Naive thymus-derived CD4-positive, alpha-beta T cell (primary cell): ENCODE measurements at regions not wholly inside any gene's neighbourhood (a gene's known extent, or its start where the extent isn't known, plus 50 kb on each side); places are given as distances from the start of the nearest gene placed in this dataset.

Experiments
- ATAC-seq: fragments of 150-1000 bp; cut with Tn5 transposase; 2 replicates; pipeline ENCODE4 v1.10.0; 2021; ENCODE audit warnings: mild to moderate bottlenecking, moderate library complexity
- CTCF ChIA-PET: fragments of 350-600 bp; sonication (Branson Sonifier 250); formaldehyde crosslinking; loops from one replicate; lab custom pipeline; 2021; ENCODE audit warnings: antibody characterized with exemption; lab: Charles Lee
- POLR2A ChIA-PET: fragments of 350-600 bp; sonication (Branson Sonifier 250); formaldehyde crosslinking; loops from one replicate; lab custom pipeline; 2021; ENCODE audit warnings: antibody characterized with exemption, inconsistent platforms; lab: Charles Lee
- DNase-seq, 9 donors: peaks; one replicate each; pipeline versions ENCODE4 v3.0.0 to v3.0.0-alpha.2; 2020 to 2022; ENCODE audit warnings: mixed read lengths in 1 of 9
- H3K27ac ChIP-seq: one replicate; pipeline ENCODE4 v1.7.0; 2013; ENCODE audit warnings: mild to moderate bottlenecking, low read depth, low read length, moderate library complexity
- H3K27me3 ChIP-seq, 2 donors: one replicate each; pipeline ENCODE4 v1.7.0; 2013; ENCODE audit warnings: low read length in 2 of 2, mild to moderate bottlenecking in 2 of 2, moderate library complexity in 2 of 2; ENCODE audit not compliant: control insufficient read depth in 2 of 2, insufficient read depth in 2 of 2
- H3K36me3 ChIP-seq, 3 experiments: 1 replicate in 2 of 3; 2 replicates in 1 of 3; pipeline ENCODE4 v1.7.0; 2013; ENCODE audit warnings: low read length in 3 of 3, mild to moderate bottlenecking in 3 of 3, moderate library complexity in 1 of 3; ENCODE audit not compliant: insufficient read depth in 3 of 3, control insufficient read depth in 2 of 3
- H3K4me1 ChIP-seq, 2 donors: one replicate each; pipeline ENCODE4 v1.7.0; 2013; ENCODE audit warnings: low read length in 2 of 2, mild to moderate bottlenecking in 2 of 2, moderate library complexity in 1 of 2; ENCODE audit not compliant: control insufficient read depth in 2 of 2, insufficient read depth in 2 of 2
- H3K4me3 ChIP-seq: 2 replicates; pipeline ENCODE4 v1.7.0; 2013; ENCODE audit warnings: mild to moderate bottlenecking, low read length
- H3K9me3 ChIP-seq, 3 experiments: 1 replicate in 2 of 3; 2 replicates in 1 of 3; pipeline ENCODE4 v1.7.0; 2013; ENCODE audit warnings: low read length in 3 of 3; ENCODE audit not compliant: control insufficient read depth in 2 of 3
- H3K27ac Mint-ChIP-seq, 9 donors: one replicate each; pipeline ENCODE4 v1.8.0; 2020 to 2022; ENCODE audit warnings: mixed read lengths in 9 of 9, mild to moderate bottlenecking in 8 of 9, moderate library complexity in 5 of 9, inconsistent platforms in 2 of 9
- H3K27me3 Mint-ChIP-seq, 5 donors: one replicate each; pipeline ENCODE4 v1.8.0; 2021 to 2022; ENCODE audit warnings: mixed read lengths in 5 of 5, mild to moderate bottlenecking in 1 of 5
- H3K36me3 Mint-ChIP-seq, 5 donors: one replicate each; pipeline ENCODE4 v1.8.0; 2020 to 2022; ENCODE audit warnings: mixed read lengths in 5 of 5, mild to moderate bottlenecking in 3 of 5, inconsistent platforms in 1 of 5
- H3K4me1 Mint-ChIP-seq, 7 donors: one replicate each; pipeline ENCODE4 v1.8.0; 2020 to 2022; ENCODE audit warnings: mixed read lengths in 7 of 7, mild to moderate bottlenecking in 3 of 7, inconsistent platforms in 1 of 7
- H3K4me3 Mint-ChIP-seq, 10 donors: one replicate each; pipeline ENCODE4 v1.8.0; 2020 to 2022; ENCODE audit warnings: mild to moderate bottlenecking in 10 of 10, mixed read lengths in 10 of 10, moderate library complexity in 6 of 10, inconsistent platforms in 2 of 10
- H3K9me3 Mint-ChIP-seq, 11 donors: one replicate each; pipeline ENCODE4 v1.8.0; 2020 to 2022; ENCODE audit warnings: mixed read lengths in 11 of 11, mild to moderate bottlenecking in 4 of 11, inconsistent platforms in 1 of 11, moderate library complexity in 1 of 11
- intact Hi-C, 2 donors: fragments of 100-400 bp; cut with micrococcal nuclease; formaldehyde crosslinking; loops; one replicate each; pipeline ENCODE4 v1.15.1; 2023

DNA sequence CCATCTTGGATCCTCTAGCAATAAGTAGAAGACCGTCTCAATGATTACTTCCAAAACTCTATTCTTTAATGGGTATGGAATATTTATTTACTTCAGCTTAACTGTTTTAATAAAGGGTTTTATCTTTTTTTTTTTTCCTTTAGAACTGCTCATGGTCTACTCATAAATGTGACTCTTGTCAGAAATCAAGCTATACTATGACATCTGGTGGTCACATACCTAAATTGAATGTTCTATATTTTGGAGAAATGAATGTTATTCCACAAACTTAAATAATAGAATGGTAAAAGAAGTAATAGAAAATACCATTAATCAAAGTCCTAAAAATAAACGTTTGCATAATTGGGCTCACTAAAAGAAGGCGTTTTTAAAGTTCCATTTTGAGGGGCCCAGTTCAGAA, 131.2 kb upstream of the PLCXD3 start:
- no peaks in the 10 kb centered on the region for H3K36me3 ChIP-seq
- no peaks in the 10 kb centered on the region for H3K4me1 Mint-ChIP-seq
- no peaks in the 10 kb centered on the region for H3K9me3 ChIP-seq
- H3K36me3 Mint-ChIP-seq = no peaks in the 10 kb centered on the region
- POLR2A ChIA-PET = no interaction called here
- no peak overlapping the region for H3K4me3 Mint-ChIP-seq
- DNase-seq (no peak), ATAC-seq (no peak)
- H3K27ac Mint-ChIP-seq = no peak overlapping the region
- H3K27ac ChIP-seq = no peak overlapping the region
- peaks cover 0 to 14% (median 2%) of the 10 kb centered on the region in 11 donors for H3K9me3 Mint-ChIP-seq
- intact Hi-C loops = no loop called here
- H3K27me3 Mint-ChIP-seq = peaks cover 0 to 15% (median 5%) of the 10 kb centered on the region in 5 donors
- H3K4me1 ChIP-seq = no peaks in the 10 kb centered on the region
- CTCF ChIA-PET = no interaction called here
- H3K4me3 ChIP-seq = no peak overlapping the region
- H3K27me3 ChIP-seq = no peaks in the 10 kb centered on the region

DNA sequence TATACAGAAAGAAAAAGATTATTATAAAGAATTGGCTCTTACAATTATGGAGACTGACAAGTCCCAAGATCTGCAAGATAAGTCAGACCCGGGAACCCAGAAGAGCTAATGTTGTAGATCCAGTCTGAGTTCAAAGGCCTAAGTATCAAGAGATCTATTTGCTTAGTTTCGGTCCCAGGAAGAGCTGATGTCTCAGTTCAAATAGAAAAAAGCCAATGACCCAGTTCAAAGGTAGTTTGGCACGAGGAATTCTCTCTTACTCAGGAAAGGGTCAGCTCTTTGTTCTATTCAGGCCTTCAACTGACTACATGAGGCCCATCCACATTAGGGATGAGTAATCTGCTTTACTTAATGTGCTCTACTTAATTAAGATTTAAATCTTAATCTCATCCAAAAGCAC, 128.3 kb upstream of the PLCXD3 start:
- Histone ChIP-seq H3K9me3 (no peaks in the 10 kb centered on the region), H3K36me3 (no peaks in the 10 kb centered on the region)
- peaks cover 0 to 30% (median 13%) of the 10 kb centered on the region in 5 donors for H3K27me3 Mint-ChIP-seq

DNA sequence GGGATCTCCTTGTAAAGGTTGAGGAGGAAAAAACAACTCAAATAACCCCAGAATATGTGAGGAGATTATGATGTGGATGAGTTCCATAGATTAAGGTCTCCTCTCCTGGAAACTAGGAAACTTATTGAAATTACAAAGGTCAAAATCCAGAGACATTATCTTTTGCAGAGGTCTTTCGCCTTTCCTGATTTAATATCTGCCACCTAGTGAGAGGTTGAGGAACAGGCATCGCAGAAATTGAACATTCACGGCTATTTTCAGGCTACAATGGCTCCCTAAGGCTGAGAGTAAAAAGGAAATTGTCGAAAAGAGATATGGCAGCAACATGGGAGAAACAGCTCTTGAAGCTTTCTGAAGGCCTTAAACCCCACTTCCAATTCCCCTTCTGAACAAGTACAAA, 127.5 kb upstream of the PLCXD3 start:
- DNase-seq = no peak
- Mint-ChIP-seq H3K9me3 (peaks cover 0 to 8% (median 2%) of the 10 kb centered on the region in 11 donors), H3K36me3 (no peaks in the 10 kb centered on the region), H3K27me3 (peaks cover 0 to 30% (median 13%) of the 10 kb centered on the region in 5 donors), H3K4me1 (no peaks in the 10 kb centered on the region), H3K4me3 (no peak overlapping the region), H3K27ac (no peak overlapping the region)
- POLR2A ChIA-PET = no interaction called here
- H3K27me3 ChIP-seq = no peaks in the 10 kb centered on the region
- no peaks in the 10 kb centered on the region for H3K9me3 ChIP-seq
- no peak for ATAC-seq
- no peaks in the 10 kb centered on the region for H3K36me3 ChIP-seq
- H3K4me1 ChIP-seq = no peaks in the 10 kb centered on the region
- no peak overlapping the region for H3K4me3 ChIP-seq
- CTCF ChIA-PET = no interaction called here
- no peak overlapping the region for H3K27ac ChIP-seq
- intact Hi-C loops = no loop called here

More for the DNA sequence above, 128.3 kb upstream of the PLCXD3 start:
- no peaks in the 10 kb centered on the region for H3K4me1 Mint-ChIP-seq
- ChIA-PET CTCF (no interaction called here), POLR2A (no interaction called here)
- no peaks in the 10 kb centered on the region for H3K36me3 Mint-ChIP-seq
- no peak overlapping the region for H3K4me3 Mint-ChIP-seq
- H3K9me3 Mint-ChIP-seq = peaks cover 0 to 8% (median 2%) of the 10 kb centered on the region in 11 donors
- no peaks in the 10 kb centered on the region for H3K27me3 ChIP-seq
- H3K4me3 ChIP-seq = no peak overlapping the region
- no peak overlapping the region for H3K27ac ChIP-seq
- H3K27ac Mint-ChIP-seq = no peak overlapping the region
- H3K4me1 ChIP-seq = no peaks in the 10 kb centered on the region
- ATAC-seq = no peak
- intact Hi-C loops = no loop called here
- DNase-seq = no peak

DNA sequence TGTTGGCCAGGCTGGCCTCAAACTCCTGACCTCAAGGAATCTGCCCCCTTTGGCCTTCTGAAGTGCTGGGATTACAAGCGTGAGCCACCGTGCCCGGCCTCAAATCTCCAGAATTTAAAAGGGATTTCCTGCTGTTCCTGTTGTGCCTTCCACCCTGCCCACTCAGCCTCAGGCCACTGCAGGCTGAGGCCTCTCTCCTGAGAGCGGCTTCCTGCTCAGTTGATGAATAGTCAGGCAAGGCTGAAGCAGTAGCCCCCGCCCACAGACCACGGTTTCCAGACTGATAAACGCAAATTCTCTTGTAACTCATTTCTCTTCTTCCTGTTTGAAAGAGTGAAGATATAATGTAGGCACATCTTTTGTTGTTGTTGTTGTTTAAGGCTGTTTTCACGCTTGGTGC, 127.0 kb upstream of the PLCXD3 start:
- H3K9me3 Mint-ChIP-seq = peaks cover 0 to 5% (median under 1%) of the 10 kb centered on the region in 11 donors
- CTCF ChIA-PET = no interaction called here
- H3K4me1 ChIP-seq = no peaks in the 10 kb centered on the region
- H3K27ac Mint-ChIP-seq = no peak overlapping the region
- no peaks in the 10 kb centered on the region for H3K27me3 ChIP-seq
- H3K4me1 Mint-ChIP-seq = no peaks in the 10 kb centered on the region
- intact Hi-C loops = no loop called here
- POLR2A ChIA-PET = no interaction called here
- DNase-seq (no peak), ATAC-seq (no peak)
- H3K4me3 ChIP-seq = no peak overlapping the region
- no peaks in the 10 kb centered on the region for H3K36me3 Mint-ChIP-seq
- H3K36me3 ChIP-seq = no peaks in the 10 kb centered on the region
- no peaks in the 10 kb centered on the region for H3K9me3 ChIP-seq
- no peak overlapping the region for H3K27ac ChIP-seq
- peaks cover 0 to 30% (median 13%) of the 10 kb centered on the region in 5 donors for H3K27me3 Mint-ChIP-seq
- H3K4me3 Mint-ChIP-seq = no peak overlapping the region

DNA sequence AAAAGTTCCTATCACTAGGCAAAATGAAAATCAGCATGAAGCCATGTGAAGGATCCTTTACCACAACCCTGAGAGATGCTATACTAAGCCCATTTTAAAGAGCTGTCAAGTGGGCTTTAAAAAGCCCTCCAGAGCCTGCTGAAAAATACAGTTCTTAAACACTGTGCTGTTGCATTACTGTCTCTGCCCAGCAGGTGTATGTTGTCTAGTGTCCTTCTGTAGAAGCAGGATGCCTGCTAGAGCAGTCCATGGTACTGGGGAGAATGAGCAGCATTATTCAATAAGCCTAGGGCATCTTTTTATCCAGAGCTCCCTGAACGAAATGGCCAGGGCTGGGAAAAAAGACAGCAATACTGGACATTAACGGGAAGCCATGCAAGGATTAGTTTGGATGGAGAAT, 126.2 kb upstream of the PLCXD3 start:
- CTCF ChIA-PET = no interaction called here
- POLR2A ChIA-PET = no interaction called here

DNA sequence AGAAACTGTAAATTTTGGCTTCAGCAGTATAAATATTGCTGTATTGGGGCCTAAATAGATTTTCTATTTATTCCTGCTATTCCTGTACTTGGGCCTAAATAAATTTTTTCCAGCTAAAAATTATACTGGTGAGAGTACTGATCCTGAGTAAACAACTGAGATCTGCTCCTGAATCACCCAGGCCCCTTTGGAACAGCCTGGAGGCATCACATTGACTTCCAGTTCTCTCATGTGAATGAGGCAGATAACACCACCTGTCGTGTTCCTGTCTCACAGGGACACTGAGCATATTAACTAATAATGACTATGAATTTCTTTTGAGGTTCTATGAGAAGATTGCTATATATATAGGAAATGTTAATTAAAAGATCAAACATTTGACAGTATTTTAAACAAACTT, 119.5 kb upstream of the PLCXD3 start:
- no peaks in the 10 kb centered on the region for H3K36me3 Mint-ChIP-seq
- no peak overlapping the region for H3K4me3 Mint-ChIP-seq
- DNase-seq = no peak
- H3K27me3 ChIP-seq = no peaks in the 10 kb centered on the region
- no peak overlapping the region for H3K4me3 ChIP-seq
- no peak for ATAC-seq
- H3K36me3 ChIP-seq = no peaks in the 10 kb centered on the region
- no peak overlapping the region for H3K27ac ChIP-seq
- H3K9me3 Mint-ChIP-seq = peaks cover 0 to 6% (median 1%) of the 10 kb centered on the region in 11 donors
- POLR2A ChIA-PET = no interaction called here
- CTCF ChIA-PET = interaction anchor here (0.6 kb wide), 1 partner anchor 398 kb away, joined by 4 read pairs; no protein-coding TSS in a partner anchor
- H3K4me1 ChIP-seq = no peaks in the 10 kb centered on the region
- intact Hi-C loops = no loop called here
- peaks cover 0 to 7% (median 3%) of the 10 kb centered on the region in 5 donors for H3K27me3 Mint-ChIP-seq
- no peaks in the 10 kb centered on the region for H3K4me1 Mint-ChIP-seq
- H3K27ac Mint-ChIP-seq = no peak overlapping the region
- no peaks in the 10 kb centered on the region for H3K9me3 ChIP-seq

More for the DNA sequence above, 126.2 kb upstream of the PLCXD3 start:
- Histone ChIP-seq H3K36me3 (no peaks in the 10 kb centered on the region), H3K27ac (no peak overlapping the region), H3K4me3 (no peak overlapping the region), H3K4me1 (no peaks in the 10 kb centered on the region), H3K9me3 (no peaks in the 10 kb centered on the region), H3K27me3 (no peaks in the 10 kb centered on the region)
- Mint-ChIP-seq H3K9me3 (peaks cover 0 to 4% (median 0%) of the 10 kb centered on the region in 11 donors), H3K27ac (no peak overlapping the region), H3K36me3 (no peaks in the 10 kb centered on the region), H3K4me1 (no peaks in the 10 kb centered on the region), H3K27me3 (peaks cover 0 to 30% (median 13%) of the 10 kb centered on the region in 5 donors), H3K4me3 (no peak overlapping the region)
- intact Hi-C loops = no loop called here
- no peak for ATAC-seq
- no peak for DNase-seq

DNA sequence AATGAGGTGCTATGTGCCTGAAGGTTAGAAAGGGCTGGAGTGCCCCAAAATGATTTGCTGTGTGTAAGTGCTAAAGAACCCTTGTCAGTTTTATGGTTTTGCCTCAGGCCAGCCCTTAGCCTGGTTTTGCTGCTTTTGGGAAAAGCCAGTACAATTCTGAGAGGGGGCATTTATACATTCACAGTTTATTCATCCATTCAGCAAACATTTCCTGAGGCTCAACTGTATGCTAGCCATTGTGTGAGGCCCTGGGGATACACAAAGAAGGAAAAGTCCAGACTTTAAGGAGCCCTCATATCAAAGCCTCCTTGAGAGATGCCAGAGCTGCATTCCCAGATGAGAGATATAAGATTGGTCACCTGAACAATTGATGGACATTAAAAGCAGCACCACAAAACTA, 115.2 kb upstream of the PLCXD3 start:
- no peaks in the 10 kb centered on the region for H3K36me3 ChIP-seq
- H3K9me3 Mint-ChIP-seq = peaks cover 0 to 6% (median 0%) of the 10 kb centered on the region in 11 donors
- no peak overlapping the region for H3K27ac ChIP-seq
- intact Hi-C loops = no loop called here
- DNase-seq (no peak), ATAC-seq (no peak)
- no peaks in the 10 kb centered on the region for H3K27me3 ChIP-seq
- no peaks in the 10 kb centered on the region for H3K4me1 ChIP-seq
- H3K27ac Mint-ChIP-seq = no peak overlapping the region
- H3K4me3 Mint-ChIP-seq = no peak overlapping the region
- no peak overlapping the region for H3K4me3 ChIP-seq
- H3K36me3 Mint-ChIP-seq = no peaks in the 10 kb centered on the region
- H3K4me1 Mint-ChIP-seq = no peaks in the 10 kb centered on the region
- no peaks in the 10 kb centered on the region for H3K9me3 ChIP-seq
- ChIA-PET POLR2A (no interaction called here), CTCF (no interaction called here)
- peaks cover 0 to 12% (median 0%) of the 10 kb centered on the region in 5 donors for H3K27me3 Mint-ChIP-seq
